NCI-H1436 treated with DMSO at 0.1 percent for 48 hours (cell line): ENCODE measurements at regions not wholly inside any gene's neighbourhood (a gene's known extent, or its start where the extent isn't known, plus 50 kb on each side); places are given as distances from the start of the nearest gene placed in this dataset.
A peak's percentile ranks its signal among the peaks of the same experiment; 100 is the strongest.
"Not testable (repeated sequence)": the region's sequence is repeated elsewhere in the genome, so short reads cannot be mapped to it uniquely, and the experiment has no call there.

ENCODE experiments used
- DNase-seq: peaks from one replicate; lab custom pipeline; 2025; lab: John Stamatoyannopoulos, UW

DNA sequence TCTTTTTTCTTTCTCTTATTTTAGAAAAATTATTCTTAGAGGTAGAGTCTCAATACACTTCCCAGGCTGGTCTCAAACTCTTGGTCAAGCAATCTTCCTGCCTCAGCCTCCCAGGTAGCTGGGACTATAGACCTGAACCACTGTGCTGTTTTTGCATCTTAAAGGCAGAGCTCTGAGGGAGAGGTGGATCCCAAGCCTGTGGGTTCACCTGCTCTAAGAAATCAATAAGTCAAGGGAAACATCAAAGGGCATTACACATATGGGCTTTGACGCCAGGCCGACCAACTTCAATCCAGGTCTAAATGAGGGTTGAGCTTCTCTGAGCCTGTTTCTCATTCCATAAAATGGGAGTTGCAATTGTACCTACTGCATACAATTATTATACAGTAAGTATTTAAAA is 223.9 kb downstream of the LY86 start:
- no peak for DNase-seq

DNA sequence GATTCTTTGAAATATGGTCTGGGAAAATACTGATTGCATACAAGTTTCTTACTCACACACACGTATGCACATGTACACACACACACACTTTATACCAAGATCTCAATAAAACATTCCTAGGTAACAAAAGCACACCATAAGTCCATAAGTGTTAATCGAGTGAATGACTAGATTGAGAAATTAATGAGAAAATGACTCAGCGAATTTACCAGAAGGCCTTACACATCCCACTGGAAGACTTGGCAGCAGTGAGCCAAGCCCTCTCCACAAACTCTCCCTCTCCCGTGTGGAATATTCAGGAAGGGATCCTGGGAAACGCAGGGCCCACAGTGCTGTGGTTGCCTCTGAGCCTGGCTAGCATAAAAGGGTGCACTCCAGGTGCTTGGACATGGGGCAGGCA is 227.2 kb downstream of the LY86 start:
- no peak for DNase-seq

DNA sequence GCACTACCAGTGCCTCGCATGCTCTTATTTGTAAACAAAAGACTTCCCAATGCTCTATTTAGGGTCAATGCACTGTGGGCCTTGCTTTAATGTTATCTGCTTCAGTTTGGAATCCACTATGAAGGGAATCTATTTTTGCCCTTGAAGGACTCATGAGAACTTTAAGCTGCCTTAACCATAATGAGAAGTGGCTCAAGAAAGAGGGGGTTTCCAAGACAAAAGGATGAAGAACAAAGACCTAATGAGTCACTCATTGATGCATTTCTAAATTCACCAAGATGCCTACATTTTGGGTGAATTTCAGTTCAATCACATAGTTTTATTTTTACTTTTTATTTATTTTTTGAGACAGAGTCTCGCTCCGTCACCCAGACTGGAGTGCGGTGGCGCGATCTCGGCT is 228.2 kb downstream of the LY86 start:
- DNase-seq, result no peak

- DNase-seq, result no peak
These were observed 229.6 kb downstream of the LY86 start for GRCh38 chr6:6818078-6818639.

DNA sequence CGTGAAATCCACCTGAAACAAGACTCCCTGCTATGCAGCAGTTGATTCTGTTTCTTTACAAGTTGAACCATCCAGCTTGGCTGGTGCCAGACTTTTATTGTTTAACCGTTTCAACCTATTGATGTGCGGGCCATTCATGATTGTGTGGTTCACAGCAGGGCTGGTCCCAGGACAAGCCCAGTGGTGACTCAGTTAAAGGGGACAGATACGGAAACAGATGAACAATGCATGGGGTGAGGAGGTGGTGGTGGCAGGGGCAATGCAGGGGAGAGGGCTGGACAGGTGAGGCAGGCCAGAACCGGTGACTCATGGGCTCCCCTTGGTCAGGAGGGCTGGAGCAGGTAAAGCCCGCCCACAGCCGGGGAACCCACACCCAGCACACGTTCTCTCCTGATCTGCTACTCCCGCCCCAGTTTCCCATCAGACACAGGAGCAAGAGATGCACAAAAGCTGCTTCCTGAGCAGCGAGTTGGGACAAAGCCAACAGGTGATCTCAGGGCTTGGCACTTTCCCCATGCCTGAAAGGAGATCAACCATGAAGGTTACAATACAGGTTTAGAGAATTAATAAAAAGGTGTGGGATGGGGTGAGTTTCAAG is 232.2 kb downstream of the LY86 start:
- no peak for DNase-seq

GRCh38 chr6:6821639-6822261 is 233.2 kb downstream of the LY86 start:
- DNase-seq, result no peak

DNA sequence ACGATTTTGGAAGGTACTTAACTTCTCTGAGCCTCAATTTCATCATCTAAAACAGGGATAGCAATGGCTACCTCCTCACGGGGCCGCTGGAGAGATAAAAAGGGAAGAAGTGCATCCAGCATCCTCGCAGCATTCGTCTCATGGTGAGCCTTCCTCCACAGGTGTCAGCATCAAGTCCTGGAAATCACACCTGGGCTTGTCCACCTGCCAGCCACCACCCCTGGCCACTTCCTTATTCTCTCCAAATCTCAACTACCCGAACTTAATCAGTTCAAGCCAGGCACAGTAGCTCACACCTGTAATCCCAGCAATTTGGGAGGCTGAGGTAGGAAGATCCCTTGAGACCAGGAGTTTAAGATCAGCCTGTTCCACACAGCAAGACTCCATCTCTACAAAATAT is 234.5 kb downstream of the LY86 start:
- no peak for DNase-seq

GRCh38 chr6:6823568-6824224 is 235.2 kb downstream of the LY86 start:
- no peak for DNase-seq

DNA sequence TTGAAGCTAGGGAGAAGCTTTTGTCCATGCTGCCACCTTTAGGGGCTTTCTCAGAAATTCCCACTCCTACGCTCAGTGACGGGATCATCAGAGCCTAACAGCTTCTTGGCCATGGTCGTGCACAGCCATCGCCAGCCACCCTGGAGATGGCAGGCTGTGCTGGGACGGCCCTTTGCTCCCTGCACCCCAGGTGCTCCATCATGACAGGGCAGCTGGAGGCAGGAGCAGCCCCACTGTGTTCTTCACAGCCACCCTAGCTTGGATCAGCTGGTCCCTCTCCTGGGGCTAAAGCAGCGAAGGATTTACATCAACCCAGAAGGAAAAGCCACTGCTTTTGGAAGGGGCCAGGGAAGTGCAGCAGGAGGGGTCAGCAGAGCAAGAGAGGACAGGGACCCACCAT is 235.9 kb downstream of the LY86 start:
- no peak for DNase-seq

GRCh38 chr6:6825193-6825784 is 236.8 kb downstream of the LY86 start:
- DNase-seq, result no peak

GRCh38 chr6:6826095-6826901 is 237.8 kb downstream of the LY86 start:
- DNase-seq, result no peak

DNA sequence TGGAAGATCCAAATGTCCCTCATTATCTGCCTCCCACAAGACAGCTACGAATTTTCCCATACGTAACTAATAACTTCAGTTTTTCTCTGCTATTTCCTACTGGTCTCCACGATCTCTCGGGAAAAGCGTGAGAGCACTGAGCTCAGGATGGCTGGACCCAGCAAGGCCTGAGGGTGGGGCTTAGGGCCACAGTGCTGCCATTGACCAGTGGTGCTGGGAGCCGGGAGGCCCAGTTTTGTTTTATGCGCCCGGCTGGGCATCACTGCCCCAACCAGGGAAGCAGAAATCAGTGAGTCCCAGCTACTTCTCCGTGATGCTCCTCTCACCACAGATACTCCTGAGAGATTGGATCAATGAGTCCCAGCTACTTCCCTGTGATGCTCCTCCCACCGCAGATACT is 238.4 kb downstream of the LY86 start:
- DNase-seq, result no peak

- DNase-seq, result no peak
These were observed 241.6 kb downstream of the LY86 start for GRCh38 chr6:6829872-6830685.

GRCh38 chr6:6830686-6831063 is 242.2 kb downstream of the LY86 start:
- not testable (repeated sequence) for DNase-seq

DNA sequence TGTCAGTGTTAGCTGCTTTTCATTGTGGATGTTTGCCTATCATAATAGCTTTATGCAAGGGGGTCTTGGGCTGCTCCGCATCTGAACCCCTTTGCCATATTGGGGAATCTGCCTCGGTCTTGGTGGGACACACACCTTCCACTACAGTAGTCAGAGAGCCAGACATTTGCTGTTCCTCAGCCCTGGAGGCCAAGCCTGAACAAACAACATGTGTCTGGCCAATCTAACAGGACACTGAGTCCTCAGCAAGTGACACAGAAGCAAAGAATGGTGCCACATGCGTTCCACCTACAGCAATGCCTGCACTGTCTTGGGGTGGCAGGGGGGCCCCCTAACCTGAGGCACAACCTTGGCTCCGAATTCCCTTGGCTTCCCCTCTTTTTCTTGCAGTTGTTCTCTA is 243.9 kb downstream of the LY86 start:
- no peak for DNase-seq

DNA sequence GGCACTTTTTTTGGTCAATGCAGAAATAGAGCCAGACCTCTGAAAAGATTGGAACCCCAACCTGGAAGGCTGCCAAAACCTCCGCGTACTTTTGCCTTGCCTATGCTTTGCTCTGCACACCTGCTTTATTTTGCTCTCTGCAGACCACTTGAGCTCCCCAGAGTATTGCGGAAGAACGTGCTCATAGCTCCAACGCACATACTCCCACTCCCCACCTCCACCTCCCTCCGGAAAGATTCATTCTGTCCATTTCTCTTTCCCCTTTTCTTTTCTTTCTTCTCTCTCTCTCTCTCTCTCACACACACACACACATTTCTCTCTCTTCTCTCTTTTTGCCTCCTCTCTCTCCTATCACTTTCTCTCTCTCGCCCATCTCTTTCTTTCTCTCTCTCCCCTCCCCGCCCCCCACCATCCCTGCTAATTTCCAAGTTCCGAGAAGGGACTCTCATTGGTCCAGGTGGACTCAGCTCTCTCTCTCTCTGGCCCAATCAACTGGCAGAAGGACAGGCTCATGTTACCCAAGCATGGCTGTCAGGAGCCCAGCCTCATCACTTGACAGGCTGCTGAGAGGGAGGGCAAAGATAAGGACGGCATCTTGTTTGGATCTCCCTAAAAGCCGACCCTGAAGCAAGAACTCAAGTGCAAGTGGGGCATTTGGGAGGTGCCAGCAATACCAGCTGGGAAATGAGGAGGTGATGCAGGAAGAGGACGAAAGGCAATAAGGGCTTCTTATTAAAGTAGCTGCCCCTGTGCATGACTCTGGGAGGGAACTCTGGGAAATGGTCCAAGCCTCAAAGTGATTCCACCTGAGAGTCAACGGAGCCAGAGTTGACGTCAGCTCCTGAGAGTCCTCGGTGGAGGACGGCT is 246.1 kb downstream of the LY86 start:
- DNase-seq, result peak; percentile 79

DNA sequence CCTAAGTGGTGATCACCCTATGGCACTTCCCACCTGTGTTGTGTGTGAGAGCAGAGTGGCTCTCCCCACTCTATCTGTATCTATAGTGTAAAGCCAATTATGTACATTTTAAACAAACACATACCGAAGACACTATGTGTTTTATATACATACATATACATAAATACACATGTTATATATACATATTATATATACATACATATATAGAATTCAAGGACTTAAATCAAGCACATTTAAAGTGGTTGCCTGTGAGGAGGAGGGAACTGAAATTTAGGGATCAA is 246.6 kb downstream of the LY86 start:
- DNase-seq, result no peak

DNA sequence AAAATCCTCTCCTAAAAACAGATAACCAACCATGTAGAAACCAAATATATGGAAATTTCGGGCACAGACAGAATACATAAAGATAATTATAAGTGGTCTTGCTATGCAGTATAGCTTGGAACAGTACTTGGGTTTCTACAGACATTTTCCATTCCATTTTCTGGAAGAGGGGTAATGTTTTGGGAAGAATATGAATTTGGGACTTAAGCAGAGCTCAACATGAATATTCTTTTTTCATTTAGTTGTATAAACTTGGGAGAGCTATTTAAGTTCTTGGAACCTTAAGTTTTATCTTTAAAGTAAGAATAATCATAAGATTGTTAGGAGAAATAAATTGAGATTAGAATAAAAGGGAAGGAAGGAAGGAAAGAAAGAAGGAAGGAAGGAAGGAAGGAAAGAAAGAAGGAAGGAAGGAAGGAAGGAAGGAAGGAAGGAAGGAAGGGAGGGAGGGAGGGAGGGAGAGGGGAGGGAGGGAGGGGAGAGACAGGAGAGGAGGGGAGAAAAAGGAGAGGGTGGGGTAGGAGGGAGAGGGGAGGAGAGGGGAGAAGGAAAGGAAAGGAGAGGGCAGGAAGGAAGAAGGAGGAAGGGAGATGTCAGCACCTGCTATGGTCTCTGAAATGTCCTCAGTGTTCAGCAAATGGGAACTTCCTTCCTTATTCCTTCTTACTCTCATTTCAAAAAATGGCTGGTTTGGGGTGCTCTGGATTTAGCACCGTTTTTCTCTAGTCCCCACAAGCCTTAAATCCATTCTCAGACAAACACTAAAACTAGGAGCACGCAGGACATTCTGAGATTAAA is 248.3 kb downstream of the LY86 start:
- no peak for DNase-seq

DNA sequence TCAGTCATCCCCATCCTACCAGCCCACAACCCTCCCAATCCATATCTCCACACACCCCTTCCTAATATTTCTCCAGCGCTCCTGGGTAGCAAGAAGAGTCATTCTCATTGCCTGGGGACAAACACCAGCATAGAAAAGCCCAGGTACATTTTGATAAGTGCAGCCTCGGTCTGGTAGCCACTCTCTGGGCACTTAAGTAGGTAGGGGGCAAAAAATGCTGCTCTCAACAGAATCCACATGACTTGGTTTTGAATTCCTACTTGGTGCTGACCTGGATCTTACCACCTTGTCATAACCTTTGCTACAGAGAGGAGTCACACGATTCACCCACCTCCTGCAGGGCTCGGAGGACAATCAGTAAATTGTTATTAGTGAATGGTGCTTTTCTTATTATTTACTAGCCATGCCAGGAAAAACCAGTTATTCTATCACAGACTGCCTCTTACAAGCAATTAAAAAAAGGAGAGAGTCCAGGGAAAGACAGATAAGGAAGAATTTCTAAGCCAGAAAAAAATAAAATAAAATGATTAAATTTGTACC is 249.1 kb downstream of the LY86 start:
- DNase-seq, result no peak
